Ramos (cell line): ENCODE measurements at regions not wholly inside any gene's neighbourhood (a gene's known extent, or its start where the extent isn't known, plus 50 kb on each side); places are given as distances from the start of the nearest gene placed in this dataset.

ENCODE experiments used
- in situ Hi-C: fragments of 300-500 bp; cut with MboI; formaldehyde crosslinking; loops from one replicate; pipeline ENCODE4 v1.14.3; 2022; ENCODE audit warnings: low sequenced_read_pairs; ENCODE audit not compliant: unreplicated experiment

DNA sequence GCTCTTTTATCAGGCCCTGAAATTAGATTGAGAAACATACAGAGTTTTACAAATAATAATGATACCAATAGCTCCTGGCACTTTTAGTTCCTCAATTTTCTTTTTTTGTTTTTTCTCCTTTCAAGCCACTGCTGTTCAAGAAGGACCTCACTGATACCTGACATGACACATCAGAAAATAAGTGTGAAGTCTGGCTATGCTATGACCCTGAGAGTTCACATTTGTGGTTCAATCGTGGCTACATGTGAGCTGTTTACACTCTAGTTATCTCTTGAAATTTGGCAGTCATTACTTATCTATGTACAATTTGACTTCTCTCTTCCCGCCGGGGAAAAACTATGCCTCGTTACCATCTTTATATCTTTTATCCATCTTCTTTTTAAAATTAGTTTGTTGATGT lies 686.5 kb downstream of the EPHA4 start:
- in situ Hi-C loops, result no loop called here

DNA sequence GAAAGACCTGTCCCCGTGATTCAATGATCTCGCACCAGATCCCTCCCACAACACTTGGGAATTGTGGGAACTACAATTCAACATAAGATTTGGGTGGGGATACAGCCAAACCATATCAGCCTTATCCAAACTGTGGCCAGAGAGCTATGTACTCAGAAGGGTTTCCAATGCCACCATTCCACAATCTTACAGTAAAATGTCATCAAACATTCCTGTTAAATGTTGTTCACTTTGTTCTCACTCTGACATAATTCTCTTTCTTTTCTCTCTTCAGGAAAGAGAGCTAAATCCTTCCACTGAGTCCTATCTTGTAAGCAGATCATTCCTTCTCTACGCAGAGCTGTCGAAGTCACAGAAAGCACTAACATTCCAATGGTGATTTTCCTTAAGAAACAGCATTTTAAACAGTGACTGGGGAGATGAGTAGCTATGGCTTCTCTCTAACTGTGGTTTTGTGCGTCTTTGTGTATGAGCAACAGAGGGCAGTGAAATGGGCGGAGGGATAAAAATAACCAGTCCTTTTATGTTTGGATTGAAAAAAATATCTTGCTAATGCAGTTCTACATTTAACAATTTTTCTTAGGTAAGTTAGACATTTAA lies 684.7 kb downstream of the EPHA4 start:
- in situ Hi-C loops, result no loop called here

DNA sequence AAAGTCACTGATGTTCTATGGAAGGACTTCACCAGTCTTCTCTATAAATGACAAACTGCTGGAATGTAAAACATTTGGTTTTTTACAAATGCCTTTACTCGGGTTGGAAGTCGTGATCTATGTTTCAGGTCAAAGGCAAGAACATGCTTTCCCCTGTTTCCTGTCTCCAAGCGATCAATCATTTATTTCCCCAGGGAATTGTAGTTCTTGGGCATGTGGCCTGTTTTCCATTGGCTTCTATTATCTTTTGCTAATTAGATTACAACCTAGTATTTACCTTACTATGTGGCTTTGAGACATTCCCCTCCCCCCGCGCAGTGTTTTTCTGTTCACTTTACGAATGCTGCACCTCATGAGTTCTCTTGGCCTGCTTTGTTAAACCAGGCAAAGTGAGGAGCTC lies 684.2 kb downstream of the EPHA4 start:
- in situ Hi-C loops, result no loop called here

DNA sequence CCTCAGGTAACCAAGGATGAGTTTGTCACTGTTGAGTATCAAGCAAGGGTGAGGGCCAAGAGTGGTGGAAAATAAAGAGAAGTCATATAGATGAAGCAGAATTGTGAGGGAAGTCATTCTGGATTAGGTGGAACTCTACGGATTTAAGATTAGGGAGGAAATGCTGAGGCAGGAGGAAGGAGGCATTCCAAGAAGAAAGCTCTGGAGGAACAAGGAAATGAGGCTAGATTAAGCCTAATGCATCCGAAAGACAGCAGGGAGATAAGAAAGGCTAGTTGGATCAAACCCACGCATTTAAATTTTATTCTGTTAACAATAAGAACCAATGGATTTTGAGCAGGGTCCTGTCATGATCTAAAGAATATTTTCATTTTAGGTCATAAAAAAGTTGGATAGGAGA lies 681.2 kb downstream of the EPHA4 start:
- in situ Hi-C loops, result no loop called here

DNA sequence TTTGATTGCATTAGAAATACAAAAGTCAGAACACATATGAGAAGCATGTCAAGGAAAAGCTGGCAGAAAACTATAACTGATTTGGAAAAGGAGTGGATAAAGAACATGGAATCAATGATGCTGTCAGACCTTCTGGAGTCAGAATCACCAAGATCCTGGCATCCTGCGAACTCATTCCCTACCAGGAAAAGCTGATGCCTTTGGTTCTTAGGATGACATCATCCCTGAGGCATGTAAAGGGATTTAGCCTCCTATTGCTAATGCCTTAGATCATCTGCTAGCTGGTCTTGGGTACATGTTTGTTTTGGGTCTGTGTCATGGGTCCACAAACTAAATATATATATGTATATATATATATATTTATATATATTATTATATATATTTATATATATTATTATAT lies 680.7 kb downstream of the EPHA4 start:
- in situ Hi-C loops, result no loop called here

DNA sequence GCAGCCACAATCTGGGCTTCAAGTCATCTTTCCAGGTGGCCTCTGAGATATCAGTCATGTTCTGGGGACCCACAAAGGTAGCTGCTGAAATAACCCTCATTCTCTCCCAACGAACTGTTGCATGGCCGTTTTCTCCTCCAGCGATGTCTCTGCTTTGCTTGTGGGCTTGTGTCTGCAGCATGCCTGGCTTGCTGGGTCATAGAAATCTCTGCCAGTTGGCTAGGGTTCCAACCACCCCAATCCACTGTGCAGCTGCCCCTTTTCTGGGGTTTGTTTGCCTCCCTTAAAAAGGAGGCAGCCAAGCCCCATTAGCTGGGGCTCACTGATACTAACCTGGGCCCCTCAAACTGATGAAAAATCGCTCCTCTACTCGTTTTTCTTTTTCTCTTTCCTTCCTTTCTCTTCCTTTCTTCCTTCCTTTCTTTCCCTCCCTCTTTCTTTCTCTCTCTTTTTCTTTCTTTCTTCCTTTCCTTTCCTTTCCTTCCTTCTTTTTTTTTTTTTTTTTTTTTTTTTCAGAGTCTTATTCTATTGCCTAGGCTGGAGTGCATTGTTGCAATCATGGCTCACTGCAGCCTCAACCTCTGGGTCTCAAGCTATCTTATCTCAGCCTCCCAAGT lies 680.0 kb downstream of the EPHA4 start:
- in situ Hi-C loops, result no loop called here

DNA sequence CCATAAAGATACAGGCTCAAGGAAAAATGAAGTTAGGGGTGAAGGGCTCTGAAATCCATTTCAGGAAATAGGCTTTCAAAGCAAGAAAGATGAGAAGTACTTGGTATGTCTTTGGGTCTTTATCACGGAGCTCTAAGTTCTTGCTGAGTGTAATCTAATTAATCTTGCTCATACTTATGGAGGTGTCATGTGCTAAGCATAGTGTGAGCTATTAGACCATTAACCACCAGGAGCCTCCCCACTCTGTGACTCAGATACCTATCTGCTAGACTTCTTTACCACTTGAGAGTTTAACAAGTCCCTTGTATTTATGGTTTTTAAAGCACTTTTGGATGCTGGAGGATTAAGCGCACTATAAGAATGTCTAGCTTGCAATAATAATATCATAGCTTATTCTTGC lies 678.7 kb downstream of the EPHA4 start:
- in situ Hi-C loops, result no loop called here

DNA sequence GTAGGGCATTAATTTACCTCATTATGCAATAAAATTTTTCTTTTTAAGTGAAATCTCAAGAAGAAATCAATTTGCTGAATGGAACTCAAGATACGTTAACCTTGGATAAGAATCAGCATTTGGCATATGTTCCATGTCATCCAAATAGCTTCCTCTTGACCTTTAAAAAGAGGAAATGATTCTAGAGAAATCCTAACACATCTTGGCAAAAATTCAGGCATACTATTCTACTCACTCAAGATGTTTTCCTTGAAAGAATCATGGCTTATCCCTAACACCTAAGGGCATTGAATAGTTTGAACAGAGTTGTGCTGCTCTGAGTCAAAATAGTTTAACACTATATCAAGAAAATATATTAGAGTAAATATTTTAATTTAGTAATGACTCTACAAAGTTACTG lies 678.0 kb downstream of the EPHA4 start:
- in situ Hi-C loops, result no loop called here

DNA sequence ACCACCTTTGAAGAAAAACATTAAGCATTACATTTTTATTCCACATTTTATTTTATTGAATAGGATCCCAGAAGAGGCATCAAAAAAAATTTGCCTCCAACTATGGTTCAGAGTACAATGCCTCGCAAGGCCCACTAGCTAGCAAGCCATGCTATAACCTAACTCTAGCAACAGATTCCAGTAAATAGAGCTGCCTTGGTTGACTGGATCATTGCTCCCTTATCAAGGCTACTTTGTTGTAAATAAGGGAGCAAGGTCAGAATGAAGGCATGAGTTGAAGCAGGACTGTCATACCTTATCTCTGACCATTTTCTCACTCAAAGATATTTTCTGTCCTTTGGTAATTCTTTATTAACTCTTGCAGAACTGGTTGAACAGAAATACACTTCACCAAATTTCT lies 672.6 kb downstream of the EPHA4 start:
- in situ Hi-C loops, result no loop called here

DNA sequence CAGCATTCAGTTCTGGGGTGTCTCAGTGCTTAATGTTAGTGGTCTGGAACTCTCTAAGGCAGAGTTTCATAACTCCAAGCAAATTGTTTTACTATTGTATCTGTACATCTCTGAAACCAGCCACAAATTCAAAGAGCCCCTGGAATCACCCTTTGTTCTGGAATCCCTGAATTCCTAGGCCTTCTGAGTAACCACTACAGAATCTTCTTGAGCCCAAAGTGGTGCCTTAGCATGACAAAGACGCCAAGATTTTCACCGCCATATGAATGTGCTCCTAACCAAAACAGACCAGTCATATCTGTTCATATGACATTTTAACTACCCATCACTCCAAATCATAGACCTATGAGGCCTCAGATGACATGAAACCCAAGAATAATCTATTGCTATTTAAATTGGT lies 668.1 kb downstream of the EPHA4 start:
- in situ Hi-C loops, result no loop called here

DNA sequence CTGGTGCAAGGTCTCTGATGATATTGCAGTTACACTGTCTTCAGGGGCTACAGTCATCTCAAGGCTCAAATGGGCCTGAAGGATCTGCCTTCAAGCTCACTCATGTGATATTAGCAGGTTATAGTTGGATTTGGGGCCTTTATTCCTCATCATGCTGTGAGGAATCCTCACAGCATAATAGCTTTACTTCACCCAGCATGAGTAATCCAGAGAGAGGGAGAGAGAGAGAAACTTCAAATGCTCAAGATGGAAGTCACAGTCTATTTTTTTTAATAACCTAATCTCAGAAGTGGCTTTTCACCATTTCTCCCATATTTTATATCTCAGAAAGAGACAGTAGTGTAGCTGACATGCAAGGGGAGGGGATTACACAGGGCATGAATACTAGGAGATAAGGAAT lies 658.7 kb downstream of the EPHA4 start:
- in situ Hi-C loops, result no loop called here

DNA sequence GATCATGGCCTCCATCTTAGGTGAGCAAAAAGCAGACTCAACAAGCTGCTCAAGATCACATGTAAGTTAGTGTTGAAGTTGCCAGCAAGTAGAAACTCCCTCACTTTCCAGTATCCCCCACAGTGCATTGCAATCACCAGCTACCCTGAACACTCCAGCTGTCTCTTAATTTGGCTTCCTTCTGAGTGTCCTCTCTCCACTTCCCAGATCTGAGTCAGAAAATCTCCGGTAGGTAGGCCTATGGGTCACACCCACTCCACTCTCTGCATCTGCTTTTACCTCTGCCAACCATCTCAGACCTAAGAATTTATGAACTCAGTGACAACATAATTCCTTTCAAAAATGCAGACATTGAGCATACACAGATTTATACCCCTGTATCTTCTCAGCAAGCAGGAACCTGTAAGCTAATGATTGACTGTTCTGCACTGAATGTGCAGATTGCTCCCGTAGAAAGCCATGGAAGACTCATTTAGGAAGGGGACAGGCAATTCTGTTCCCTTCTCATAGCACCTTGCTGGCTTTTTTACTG lies 656.9 kb downstream of the EPHA4 start:
- in situ Hi-C loops, result no loop called here

DNA sequence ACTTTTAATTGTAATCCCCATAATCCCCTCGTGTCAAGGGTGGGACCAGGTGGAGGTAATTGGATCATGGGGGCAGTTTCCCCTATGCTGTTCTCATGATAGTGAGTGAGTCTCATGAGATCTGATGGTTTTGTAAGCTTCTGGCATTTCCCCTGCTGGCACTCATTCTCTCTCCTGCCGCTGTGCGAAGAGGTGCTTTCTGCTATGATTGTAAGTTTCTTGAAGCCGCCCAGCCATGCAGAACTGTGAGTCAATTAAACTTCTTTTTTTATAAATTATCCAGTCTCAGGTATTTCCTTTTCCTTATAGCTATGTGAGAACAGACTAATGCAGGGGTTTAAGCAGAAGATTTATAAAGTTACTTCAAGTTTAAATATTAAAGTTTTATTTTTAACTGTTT lies 655.2 kb downstream of the EPHA4 start:
- in situ Hi-C loops, result no loop called here

DNA sequence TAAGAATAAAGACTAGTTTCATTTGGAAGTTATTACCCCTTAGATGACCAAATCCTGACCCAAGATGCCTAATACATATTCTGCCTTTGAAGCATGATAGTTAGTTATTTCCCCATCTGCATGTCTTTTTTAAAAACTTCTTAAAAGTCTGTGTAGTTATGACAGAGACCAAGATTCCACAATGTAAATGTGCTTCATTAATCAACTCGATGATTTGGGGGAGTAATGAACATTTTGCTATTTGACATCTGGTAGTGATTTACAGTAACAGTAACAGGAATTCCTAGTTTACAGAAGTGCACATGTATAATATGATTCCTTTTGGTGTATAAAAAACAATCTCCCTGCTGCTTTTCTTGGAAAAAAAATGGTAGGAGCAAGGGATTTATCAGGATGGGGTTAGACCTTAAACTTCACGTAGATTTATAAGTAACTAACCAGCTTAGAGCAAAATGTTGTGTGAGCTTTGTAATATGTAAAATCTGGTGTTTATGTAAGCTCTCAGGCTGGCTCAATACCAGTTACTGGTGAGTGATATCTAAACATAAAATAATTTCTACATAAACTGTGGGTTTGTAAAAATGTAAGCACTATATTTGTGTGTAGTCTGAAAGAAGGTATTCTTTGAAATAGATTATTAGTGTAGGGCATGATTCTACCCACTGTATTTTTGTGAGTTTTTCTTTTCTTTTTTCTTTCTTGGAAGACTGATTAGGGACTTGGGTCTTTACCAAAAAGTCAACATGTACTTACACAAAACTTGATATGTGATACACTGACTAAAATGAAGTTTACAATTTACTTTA lies 641.6 kb downstream of the EPHA4 start:
- in situ Hi-C loops, result no loop called here

DNA sequence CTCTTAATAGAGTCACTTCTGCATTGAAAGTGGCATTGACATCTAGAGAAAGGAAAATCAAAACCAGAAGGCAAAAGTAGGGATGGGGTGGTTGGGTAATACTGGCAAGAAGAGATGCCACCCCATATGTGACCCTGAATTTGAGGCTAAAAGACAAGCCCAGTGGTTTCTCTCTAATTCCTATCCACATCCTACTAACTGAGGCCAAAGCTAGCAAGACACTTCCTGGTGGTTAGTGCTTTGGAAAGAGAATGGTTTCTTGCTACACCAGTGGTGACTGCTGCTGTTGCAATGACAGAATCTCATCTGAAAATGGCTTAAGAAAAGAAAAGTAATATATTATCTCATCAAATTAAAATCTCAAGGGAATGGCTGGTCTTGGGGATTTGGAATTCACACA lies 640.6 kb downstream of the EPHA4 start:
- in situ Hi-C loops, result no loop called here

DNA sequence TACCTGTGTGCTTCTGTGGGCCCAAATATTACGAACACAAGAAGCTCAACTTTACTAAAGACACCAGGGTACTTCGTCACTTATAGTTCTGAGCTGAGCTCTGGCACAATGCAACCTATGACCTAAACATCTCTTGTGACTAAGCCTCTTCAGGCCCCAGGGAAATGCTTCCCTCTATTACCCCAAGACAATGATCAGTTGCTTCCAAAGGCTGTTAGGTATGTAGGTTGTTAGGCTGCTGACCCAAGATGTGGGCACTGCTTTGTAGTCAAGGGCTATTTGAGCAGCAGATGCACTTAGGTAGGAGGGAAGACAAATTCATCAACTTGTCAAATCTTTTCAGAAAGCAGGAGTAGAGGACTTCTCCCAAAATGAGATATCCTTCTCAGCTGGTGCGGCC lies 640.1 kb downstream of the EPHA4 start:
- in situ Hi-C loops, result no loop called here

DNA sequence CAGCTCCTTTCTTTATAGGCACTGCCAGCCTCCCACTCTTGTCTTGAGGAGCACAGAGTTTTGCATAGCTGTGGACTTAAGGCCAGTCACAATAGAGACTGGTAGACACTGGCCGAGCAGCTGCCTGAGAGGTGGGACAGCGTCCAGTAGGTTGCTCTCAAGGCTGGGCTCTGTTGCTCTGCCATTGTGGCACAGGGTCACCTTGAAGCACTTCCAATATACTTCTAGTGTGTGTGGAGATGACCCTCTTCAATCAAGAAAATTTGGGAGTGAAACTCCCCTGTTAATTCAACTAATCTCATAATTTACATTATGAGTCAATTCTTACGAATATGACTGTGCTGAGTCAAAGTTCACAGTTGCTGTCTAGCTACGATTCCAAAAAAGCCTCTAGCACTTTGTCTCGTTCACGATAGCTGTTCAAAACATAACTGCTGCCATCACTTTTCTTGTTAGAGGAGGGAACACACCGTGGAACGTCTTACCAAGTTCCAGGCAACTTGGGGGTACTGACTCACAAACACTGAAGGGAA lies 636.2 kb downstream of the EPHA4 start:
- in situ Hi-C loops, result no loop called here

DNA sequence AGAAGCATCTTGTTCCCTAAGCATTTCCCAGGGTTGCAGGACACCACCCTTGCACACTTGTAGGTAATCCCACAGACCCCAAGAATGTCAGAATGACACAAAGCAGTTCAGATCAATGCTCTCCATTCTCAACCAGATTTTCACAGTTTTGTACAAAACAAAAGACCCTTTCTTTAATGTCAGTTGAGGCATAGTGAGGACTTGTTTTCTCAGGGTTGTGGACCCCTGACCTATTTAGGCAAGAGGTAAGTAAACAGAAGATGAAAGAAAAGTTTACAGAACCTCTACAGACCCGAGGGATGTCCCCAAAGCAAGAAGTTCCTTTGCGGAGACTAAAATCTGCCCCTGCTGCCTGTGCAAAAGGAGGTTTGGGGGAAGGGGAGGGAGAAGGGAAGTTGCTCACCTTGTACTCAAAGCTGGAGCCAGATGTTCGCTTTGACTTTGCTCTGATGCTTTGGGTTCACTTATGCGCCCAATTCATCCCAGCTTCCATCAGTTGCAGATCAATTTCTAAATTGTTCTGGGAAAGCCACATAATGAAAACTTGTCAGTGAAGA lies 635.4 kb downstream of the EPHA4 start:
- in situ Hi-C loops, result no loop called here

DNA sequence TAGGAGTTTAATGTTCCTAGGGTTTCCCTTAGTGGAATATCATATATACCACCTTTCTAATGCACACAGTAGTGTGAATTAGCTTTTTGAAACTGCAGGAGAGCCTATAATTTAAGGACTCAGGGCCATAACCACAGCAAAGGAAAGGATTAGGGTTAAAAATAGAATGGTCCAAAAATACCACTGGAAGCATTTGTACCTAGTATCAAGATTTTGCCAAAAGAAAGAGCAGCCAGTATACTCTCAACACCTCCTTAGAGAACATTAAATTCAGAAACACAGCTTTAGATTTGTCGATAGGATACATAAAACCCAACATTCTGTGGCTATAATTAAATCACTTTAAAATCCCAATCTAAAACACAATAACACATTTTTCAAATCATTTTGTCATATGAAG lies 634.9 kb downstream of the EPHA4 start:
- in situ Hi-C loops, result no loop called here

DNA sequence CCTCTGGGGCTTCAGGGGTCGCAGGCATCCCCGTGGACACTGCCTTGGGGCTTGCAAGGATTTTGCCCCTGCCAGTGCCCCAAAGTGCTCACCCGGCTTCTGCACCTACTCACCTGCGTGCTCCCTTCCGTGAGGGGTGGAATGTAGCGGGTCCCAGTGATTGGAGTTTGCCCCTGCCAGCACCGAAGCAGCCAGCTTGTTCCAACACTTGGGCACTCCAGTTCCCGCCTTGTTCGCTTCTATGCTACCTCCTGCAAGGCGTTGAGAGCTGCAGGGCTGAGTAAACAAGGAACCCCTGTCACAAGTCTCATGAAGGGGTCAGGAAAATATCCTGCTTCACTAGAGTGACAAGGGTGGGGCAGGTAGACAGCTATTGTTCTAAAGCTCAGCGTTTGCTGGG lies 631.5 kb downstream of the EPHA4 start:
- in situ Hi-C loops, result no loop called here

DNA sequence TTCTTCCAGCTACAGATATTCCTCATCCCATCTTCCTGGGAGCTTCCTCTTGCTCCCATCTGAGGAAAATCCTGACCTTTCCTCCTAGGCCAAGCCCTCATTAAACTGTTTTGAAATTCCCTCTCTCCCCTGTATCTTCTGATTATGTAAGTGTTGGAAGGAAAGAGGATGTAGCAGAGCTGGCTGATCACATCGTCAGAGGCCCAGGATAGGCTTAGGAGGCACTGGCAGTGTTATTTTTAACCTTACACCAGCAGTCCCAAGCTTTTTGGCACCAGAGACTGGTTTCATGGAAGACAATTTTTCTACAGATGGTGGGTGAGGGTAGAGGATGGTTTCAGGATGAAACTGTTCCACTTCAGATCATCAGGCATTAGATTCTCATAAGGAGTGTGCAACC lies 630.4 kb downstream of the EPHA4 start:
- in situ Hi-C loops, result no loop called here
